OCI-LY1 (cell line): ENCODE measurements at regions not wholly inside any gene's neighbourhood (a gene's known extent, or its start where the extent isn't known, plus 50 kb on each side); places are given as distances from the start of the nearest gene placed in this dataset.

ENCODE experiments used
- H2AFZ ChIP-seq: fragments of 200-600 bp; sonication (generic), shearing (Covaris generic); 2 replicates; pipeline ENCODE4 v1.6.0; 2014; ENCODE audit warnings: antibody characterized with exemption, mild to moderate bottlenecking, low read length
- H3F3A ChIP-seq: fragments of 200-600 bp; sonication (generic), shearing (Covaris generic); 2 replicates; pipeline ENCODE4 v1.6.0; 2014; ENCODE audit warnings: mild to moderate bottlenecking, antibody characterized with exemption, low read length, moderate library complexity; ENCODE audit not compliant: insufficient read depth
- H3K27ac ChIP-seq: fragments of 200-600 bp; sonication (generic); 2 replicates; pipeline ENCODE4 v1.5.1; 2014; ENCODE audit warnings: low read length, mixed run types, mild to moderate bottlenecking, low read depth; ENCODE audit not compliant: poor library complexity, severe bottlenecking
- H3K27me3 ChIP-seq: fragments of 200-600 bp; sonication (generic); 2 replicates; pipeline ENCODE4 v1.6.0; 2014; ENCODE audit warnings: antibody characterized with exemption, mild to moderate bottlenecking, low read length, moderate library complexity; ENCODE audit not compliant: insufficient read depth
- H3K36me3 ChIP-seq: fragments of 200-600 bp; sonication (generic); 2 replicates; pipeline ENCODE4 v1.6.1; 2014; ENCODE audit warnings: mild to moderate bottlenecking, antibody characterized with exemption, low read length, moderate library complexity, mixed read lengths; ENCODE audit not compliant: insufficient read depth
- H3K4me1 ChIP-seq: fragments of 200-600 bp; sonication (generic); 2 replicates; pipeline ENCODE4 v1.5.1; 2014; ENCODE audit warnings: mild to moderate bottlenecking, low read length, moderate library complexity; ENCODE audit not compliant: insufficient read depth, severe bottlenecking
- H3K4me2 ChIP-seq: fragments of 200-600 bp; sonication (generic), shearing (Covaris generic); 2 replicates; pipeline ENCODE4 v1.6.1; 2014; ENCODE audit warnings: low read length
- H3K4me3 ChIP-seq: fragments of 200-600 bp; sonication (generic); 2 replicates; pipeline ENCODE4 v1.5.1; 2014; ENCODE audit warnings: low read length, low read depth, mild to moderate bottlenecking, mixed read lengths; ENCODE audit not compliant: poor library complexity, severe bottlenecking
- H3K79me2 ChIP-seq: fragments of 200-600 bp; shearing (Covaris generic); 2 replicates; pipeline ENCODE4 v1.6.1; 2016; ENCODE audit warnings: mixed run types, low read length, mixed read lengths; ENCODE audit not compliant: insufficient read depth
- H3K9ac ChIP-seq: fragments of 200-600 bp; sonication (generic), shearing (Covaris generic); 2 replicates; pipeline ENCODE4 v1.6.1; 2014; ENCODE audit warnings: mild to moderate bottlenecking, low read length, mixed read lengths
- H3K9me2 ChIP-seq: fragments of 200-600 bp; sonication (generic), shearing (Covaris generic); 2 replicates; pipeline ENCODE4 v1.6.1; 2014; ENCODE audit warnings: low read depth, mild to moderate bottlenecking, low read length, mixed read lengths
- H3K9me3 ChIP-seq: fragments of 200-600 bp; shearing (Covaris generic); 2 replicates; pipeline ENCODE4 v1.6.1; 2014; ENCODE audit warnings: low read length, mixed read lengths
- H4K20me1 ChIP-seq: fragments of 200-600 bp; sonication (generic), shearing (Covaris generic); 2 replicates; pipeline ENCODE4 v1.6.0; 2016; ENCODE audit warnings: mild to moderate bottlenecking, low read length; ENCODE audit not compliant: insufficient read depth
- EZH2 ChIP-seq: fragments of 200-600 bp; sonication (generic), shearing (Covaris generic); IDR thresholded peaks from 2 replicates; pipeline ENCODE4 v1.8.0; 2017; ENCODE audit warnings: borderline replicate concordance, mixed run types, mild to moderate bottlenecking, antibody characterized with exemption, low read length, moderate library complexity, mixed read lengths
- TF ChIP-seq, protein P1 (sequence below): fragments of 200-600 bp; sonication (generic), shearing (Covaris generic); IDR thresholded peaks from 2 replicates; pipeline ENCODE4 v1.5.1; 2017; ENCODE audit warnings: mild to moderate bottlenecking, antibody characterized with exemption, low read length, moderate library complexity, mixed read lengths

DNA sequence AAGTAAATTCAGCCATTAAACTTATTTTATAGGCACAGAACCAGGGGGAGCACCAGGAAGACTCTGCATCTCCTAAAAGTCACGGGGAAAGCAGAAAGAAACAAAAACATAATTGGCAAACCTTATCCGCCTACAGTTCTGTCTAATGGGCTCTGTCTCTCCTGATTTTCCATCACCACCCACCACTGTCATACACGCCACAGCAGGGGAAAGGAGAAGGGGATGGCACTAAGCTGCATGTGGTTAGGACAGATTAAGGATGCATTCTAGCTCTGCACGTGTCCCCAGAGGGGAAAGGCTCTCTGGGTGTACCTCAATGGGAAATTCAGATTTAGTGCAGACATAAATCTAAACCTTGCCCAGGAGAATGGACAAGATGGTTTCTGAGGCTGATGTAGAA, 359.8 kb downstream of the TMEM114 start:
- Histone ChIP-seq H3K4me1 (no peaks in the 10 kb centered on the region), H3K36me3 (no peaks in the 10 kb centered on the region), H3K9me2 (no peaks in the 10 kb centered on the region)

DNA sequence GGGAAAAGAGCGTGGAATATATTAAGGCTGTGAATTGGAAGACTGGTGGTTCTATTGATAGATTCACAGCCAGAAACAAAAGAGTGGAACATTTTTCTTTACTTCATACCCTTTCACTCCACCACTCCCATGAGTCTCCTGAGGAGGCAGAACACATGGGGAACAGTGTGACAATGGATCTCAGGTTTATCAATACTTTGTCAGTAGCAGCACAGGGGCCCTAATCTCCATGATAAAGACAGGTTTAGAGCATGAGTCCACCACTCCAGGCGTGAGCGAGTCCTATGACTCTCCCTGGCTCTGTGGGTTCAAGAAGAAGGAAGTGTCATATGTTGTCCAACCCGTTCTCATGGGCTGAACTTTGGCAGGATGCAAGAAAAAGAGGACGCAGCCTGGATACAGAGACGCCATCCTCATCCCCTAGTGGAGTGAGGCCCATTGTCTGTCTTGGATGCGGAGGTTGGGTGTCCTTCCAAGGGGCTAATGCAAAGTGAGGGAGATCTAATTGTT, 361.2 kb downstream of the TMEM114 start:
- no peak for TF ChIP-seq EZH2
- TF ChIP-seq, protein P1, sequence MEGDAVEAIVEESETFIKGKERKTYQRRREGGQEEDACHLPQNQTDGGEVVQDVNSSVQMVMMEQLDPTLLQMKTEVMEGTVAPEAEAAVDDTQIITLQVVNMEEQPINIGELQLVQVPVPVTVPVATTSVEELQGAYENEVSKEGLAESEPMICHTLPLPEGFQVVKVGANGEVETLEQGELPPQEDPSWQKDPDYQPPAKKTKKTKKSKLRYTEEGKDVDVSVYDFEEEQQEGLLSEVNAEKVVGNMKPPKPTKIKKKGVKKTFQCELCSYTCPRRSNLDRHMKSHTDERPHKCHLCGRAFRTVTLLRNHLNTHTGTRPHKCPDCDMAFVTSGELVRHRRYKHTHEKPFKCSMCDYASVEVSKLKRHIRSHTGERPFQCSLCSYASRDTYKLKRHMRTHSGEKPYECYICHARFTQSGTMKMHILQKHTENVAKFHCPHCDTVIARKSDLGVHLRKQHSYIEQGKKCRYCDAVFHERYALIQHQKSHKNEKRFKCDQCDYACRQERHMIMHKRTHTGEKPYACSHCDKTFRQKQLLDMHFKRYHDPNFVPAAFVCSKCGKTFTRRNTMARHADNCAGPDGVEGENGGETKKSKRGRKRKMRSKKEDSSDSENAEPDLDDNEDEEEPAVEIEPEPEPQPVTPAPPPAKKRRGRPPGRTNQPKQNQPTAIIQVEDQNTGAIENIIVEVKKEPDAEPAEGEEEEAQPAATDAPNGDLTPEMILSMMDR, result no peak
- no peaks in the 10 kb centered on the region for H3K27me3 ChIP-seq
- no peak overlapping the region for H2AFZ ChIP-seq
- no peak overlapping the region for H3K4me2 ChIP-seq
- no peak overlapping the region for H3K4me3 ChIP-seq
- no peaks in the 10 kb centered on the region for H3K79me2 ChIP-seq
- no peaks in the 10 kb centered on the region for H3K9me2 ChIP-seq
- H3F3A ChIP-seq, result no peaks in the 10 kb centered on the region
- H3K9ac ChIP-seq, result no peak overlapping the region
- H3K36me3 ChIP-seq, result no peaks in the 10 kb centered on the region
- no peak overlapping the region for H3K27ac ChIP-seq
- H4K20me1 ChIP-seq, result no peaks in the 10 kb centered on the region
- H3K4me1 ChIP-seq, result no peaks in the 10 kb centered on the region
- H3K9me3 ChIP-seq, result no peaks in the 10 kb centered on the region

More for the DNA sequence above, 359.8 kb downstream of the TMEM114 start:
- H3K79me2 ChIP-seq, result no peaks in the 10 kb centered on the region
- no peaks in the 10 kb centered on the region for H3K27me3 ChIP-seq
- H3K27ac ChIP-seq, result no peak overlapping the region
- no peaks in the 10 kb centered on the region for H3F3A ChIP-seq
- H3K4me3 ChIP-seq, result no peak overlapping the region
- TF ChIP-seq EZH2, result no peak
- TF ChIP-seq, protein P1, result no peak
- no peak overlapping the region for H2AFZ ChIP-seq
- no peak overlapping the region for H3K9ac ChIP-seq
- no peak overlapping the region for H3K4me2 ChIP-seq
- H4K20me1 ChIP-seq, result no peaks in the 10 kb centered on the region
- no peaks in the 10 kb centered on the region for H3K9me3 ChIP-seq

- H3K27ac ChIP-seq, result no peak overlapping the region
- no peak overlapping the region for H2AFZ ChIP-seq
- H4K20me1 ChIP-seq, result no peaks in the 10 kb centered on the region
- no peaks in the 10 kb centered on the region for H3K27me3 ChIP-seq
- H3K9ac ChIP-seq, result no peak overlapping the region
- no peaks in the 10 kb centered on the region for H3K36me3 ChIP-seq
- no peaks in the 10 kb centered on the region for H3K9me2 ChIP-seq
- H3K4me1 ChIP-seq, result no peaks in the 10 kb centered on the region
- H3K9me3 ChIP-seq, result 0 out of 2 replicates have a peak, but pooled peaks cover 5% of the 10 kb centered on the region
- no peak overlapping the region for H3K4me2 ChIP-seq
- H3K79me2 ChIP-seq, result no peaks in the 10 kb centered on the region
- TF ChIP-seq, protein P1, result no peak
- no peak for TF ChIP-seq EZH2
- no peak overlapping the region for H3K4me3 ChIP-seq
- H3F3A ChIP-seq, result no peaks in the 10 kb centered on the region
These were observed 373.1 kb downstream of the TMEM114 start for GRCh38 chr16:8217201-8217600.
